ENCODE measurements at regions not wholly inside any gene's neighbourhood (a gene's known extent, or its start where the extent isn't known, plus 50 kb on each side); places are given as distances from the start of the nearest gene placed in this dataset.

DNA sequence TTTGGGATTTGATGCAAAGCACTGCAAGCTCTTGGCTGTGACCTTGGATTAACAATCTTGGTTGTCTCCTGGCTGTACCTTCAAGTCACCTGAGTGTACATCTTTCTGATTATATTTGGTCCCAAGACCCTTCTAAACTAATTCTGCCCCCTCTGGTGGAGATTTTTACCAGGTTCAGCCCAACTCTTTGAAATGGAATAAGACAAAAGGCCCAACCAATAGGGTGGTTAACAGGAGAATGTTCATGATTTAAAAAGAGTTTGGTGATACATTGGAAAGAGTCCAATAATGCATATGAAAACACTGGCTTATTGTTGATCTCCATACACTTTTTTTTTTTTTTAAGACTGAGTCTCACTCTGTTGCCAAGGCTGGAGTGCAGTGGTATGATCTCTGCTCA lies 77.5 kb upstream of the CD83 start:
- Histone ChIP-seq H3K36me3 (ENCODE audit: control insufficient read depth, insufficient read depth, low read length) (no peaks in the 10 kb centered on the region), H3K4me3 (ENCODE audit: low read length) (no peak overlapping the region), H3K27ac (ENCODE audit: low read depth, low read length) (no peak overlapping the region), H3K9me3 (ENCODE audit: control insufficient read depth, low read length) (no peaks in the 10 kb centered on the region), H3K27me3 (ENCODE audit: control insufficient read depth, insufficient read depth, low read length, poor library complexity, severe bottlenecking) (no peaks in the 10 kb centered on the region), H3K9ac (ENCODE audit: extremely low read depth, low read length, poor library complexity, severe bottlenecking) (no peak overlapping the region), H3K4me1 (ENCODE audit: control insufficient read depth, insufficient read depth, low read length) (no peaks in the 10 kb centered on the region)
- TF ChIP-seq, protein P1, sequence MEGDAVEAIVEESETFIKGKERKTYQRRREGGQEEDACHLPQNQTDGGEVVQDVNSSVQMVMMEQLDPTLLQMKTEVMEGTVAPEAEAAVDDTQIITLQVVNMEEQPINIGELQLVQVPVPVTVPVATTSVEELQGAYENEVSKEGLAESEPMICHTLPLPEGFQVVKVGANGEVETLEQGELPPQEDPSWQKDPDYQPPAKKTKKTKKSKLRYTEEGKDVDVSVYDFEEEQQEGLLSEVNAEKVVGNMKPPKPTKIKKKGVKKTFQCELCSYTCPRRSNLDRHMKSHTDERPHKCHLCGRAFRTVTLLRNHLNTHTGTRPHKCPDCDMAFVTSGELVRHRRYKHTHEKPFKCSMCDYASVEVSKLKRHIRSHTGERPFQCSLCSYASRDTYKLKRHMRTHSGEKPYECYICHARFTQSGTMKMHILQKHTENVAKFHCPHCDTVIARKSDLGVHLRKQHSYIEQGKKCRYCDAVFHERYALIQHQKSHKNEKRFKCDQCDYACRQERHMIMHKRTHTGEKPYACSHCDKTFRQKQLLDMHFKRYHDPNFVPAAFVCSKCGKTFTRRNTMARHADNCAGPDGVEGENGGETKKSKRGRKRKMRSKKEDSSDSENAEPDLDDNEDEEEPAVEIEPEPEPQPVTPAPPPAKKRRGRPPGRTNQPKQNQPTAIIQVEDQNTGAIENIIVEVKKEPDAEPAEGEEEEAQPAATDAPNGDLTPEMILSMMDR (conservative IDR thresholded peaks at IDR 0.05), result peak; percentile 60
- Mint-ChIP-seq H3K4me1 (peaks cover 8% of the 10 kb centered on the region), H3K9me3 (no peaks in the 10 kb centered on the region), H3K36me3 (ENCODE audit: low read depth) (no peaks in the 10 kb centered on the region), H3K27ac (no peak overlapping the region), H3K27me3 (ENCODE audit: insufficient read depth) (no peaks in the 10 kb centered on the region), H3K4me3 (no peak overlapping the region)
- no peak for DNase-seq

DNA sequence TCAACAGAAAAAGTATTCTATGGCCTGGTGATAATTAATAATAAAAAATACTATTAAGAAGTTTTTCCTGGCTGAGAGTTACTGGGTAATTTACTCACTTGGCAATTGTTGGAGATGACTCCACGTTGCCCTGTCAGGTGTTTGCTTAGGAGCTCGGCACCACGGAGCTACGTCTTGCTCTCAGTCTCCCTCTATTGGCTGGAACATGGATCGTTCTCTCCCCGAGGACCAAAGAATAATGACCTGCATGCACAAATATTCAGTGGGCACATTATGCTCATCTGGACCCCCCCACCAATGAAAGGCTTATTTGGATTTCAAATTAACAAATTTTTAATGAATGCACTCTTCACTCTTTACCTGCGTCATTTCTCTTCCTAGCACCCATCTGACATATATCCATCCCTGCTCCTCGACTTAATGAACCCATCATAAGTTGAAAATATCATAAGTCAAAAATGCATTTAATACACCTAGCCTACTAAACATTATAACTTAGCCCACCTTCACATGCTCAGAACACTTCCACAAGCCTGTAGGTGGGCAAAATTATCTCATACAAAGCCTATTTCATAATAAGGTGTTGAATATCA lies 71.0 kb upstream of the CD83 start:
- Mint-ChIP-seq H3K4me3 (no peak overlapping the region), H3K9me3 (no peaks in the 10 kb centered on the region), H3K4me1 (no peaks in the 10 kb centered on the region), H3K27ac (no peak overlapping the region), H3K27me3 (ENCODE audit: insufficient read depth) (peaks cover 14% of the 10 kb centered on the region), H3K36me3 (ENCODE audit: low read depth) (no peaks in the 10 kb centered on the region)
- peak; percentile 76 for DNase-seq
- Histone ChIP-seq H3K4me1 (ENCODE audit: control insufficient read depth, insufficient read depth, low read length) (no peaks in the 10 kb centered on the region), H3K36me3 (ENCODE audit: control insufficient read depth, insufficient read depth, low read length) (no peaks in the 10 kb centered on the region), H3K27ac (ENCODE audit: low read depth, low read length) (no peak overlapping the region), H3K9ac (ENCODE audit: extremely low read depth, low read length, poor library complexity, severe bottlenecking) (no peak overlapping the region), H3K9me3 (ENCODE audit: control insufficient read depth, low read length) (no peaks in the 10 kb centered on the region), H3K27me3 (ENCODE audit: control insufficient read depth, insufficient read depth, low read length, poor library complexity, severe bottlenecking) (peaks cover 14% of the 10 kb centered on the region), H3K4me3 (ENCODE audit: low read length) (no peak overlapping the region)
- 7 to 28% methylated on average over 6 to 8 of the region's 8 CpGs for WGBS, 2 experiments (ENCODE audit: insufficient coverage in 1 of 2, insufficient read length in 1 of 2)
- TF ChIP-seq, protein P1 (conservative IDR thresholded peaks at IDR 0.05), result peak; percentile 84

DNA sequence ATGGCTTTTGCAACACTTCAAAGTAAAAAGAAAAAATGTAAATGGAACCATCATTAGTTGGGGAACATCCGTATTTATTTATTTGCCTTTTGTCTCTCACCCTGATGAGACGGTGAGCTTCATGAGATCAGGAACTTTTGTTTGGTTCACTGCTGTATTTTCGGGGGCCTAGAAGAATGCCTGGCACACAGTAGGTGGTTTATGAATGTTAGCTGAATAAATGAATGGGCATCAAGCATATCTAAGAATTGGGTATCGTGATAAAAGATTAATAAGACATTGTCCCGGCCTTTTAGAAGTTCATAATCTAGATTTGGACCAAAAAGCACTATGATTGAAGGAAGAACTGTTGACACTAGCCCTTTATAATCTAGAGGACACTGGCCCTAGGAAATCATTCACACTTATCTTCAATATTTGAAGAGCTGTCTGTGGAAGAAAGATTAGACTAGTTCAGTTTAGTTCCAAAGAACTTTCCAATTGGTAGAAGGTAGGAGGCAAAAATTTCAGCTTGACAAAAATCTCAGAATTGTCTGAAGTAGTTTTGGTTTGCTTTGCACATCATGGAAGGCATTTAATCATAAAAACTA lies 70.3 kb upstream of the CD83 start:
- no peaks in the 10 kb centered on the region for H3K9me3 Mint-ChIP-seq
- WGBS, 2 experiments (ENCODE audit: insufficient coverage in 1 of 2, insufficient read length in 1 of 2), result 91 to 100% methylated on average over 4 to 5 of the region's 5 CpGs
- Histone ChIP-seq H3K4me1 (ENCODE audit: control insufficient read depth, insufficient read depth, low read length) (no peaks in the 10 kb centered on the region), H3K36me3 (ENCODE audit: control insufficient read depth, insufficient read depth, low read length) (no peaks in the 10 kb centered on the region), H3K9me3 (ENCODE audit: control insufficient read depth, low read length) (no peaks in the 10 kb centered on the region), H3K9ac (ENCODE audit: extremely low read depth, low read length, poor library complexity, severe bottlenecking) (no peak overlapping the region), H3K27me3 (ENCODE audit: control insufficient read depth, insufficient read depth, low read length, poor library complexity, severe bottlenecking) (peaks cover 17% of the 10 kb centered on the region), H3K27ac (ENCODE audit: low read depth, low read length) (no peak overlapping the region), H3K4me3 (ENCODE audit: low read length) (no peak overlapping the region)
- H3K4me3 Mint-ChIP-seq, result no peak overlapping the region
- H3K27me3 Mint-ChIP-seq (ENCODE audit: insufficient read depth), result peaks cover 18% of the 10 kb centered on the region
- TF ChIP-seq, protein P1 (conservative IDR thresholded peaks at IDR 0.05), result no peak
- H3K27ac Mint-ChIP-seq, result no peak overlapping the region
- no peaks in the 10 kb centered on the region for H3K4me1 Mint-ChIP-seq
- no peak for DNase-seq
- no peaks in the 10 kb centered on the region for H3K36me3 Mint-ChIP-seq (ENCODE audit: low read depth)

Measured in endodermal cell (in vitro differentiated cells).